GM12864 (cell line): ENCODE measurements at regions not wholly inside any gene's neighbourhood (a gene's known extent, or its start where the extent isn't known, plus 50 kb on each side); places are given as distances from the start of the nearest gene placed in this dataset.
"Not testable (repeated sequence)": the region's sequence is repeated elsewhere in the genome, so short reads cannot be mapped to it uniquely, and the experiment has no call there.

Experiments used
- DNase-seq: peaks from one replicate; pipeline ENCODE4 v3.0.0-alpha.2; 2011; ENCODE audit warnings: low read depth
- H3K4me3 ChIP-seq: 2 replicates; pipeline ENCODE4 v1.5.1; 2011; ENCODE audit warnings: mild to moderate bottlenecking, low read depth, low read length, control low read depth
- TF ChIP-seq, protein P1 (sequence below): IDR thresholded peaks from 2 replicates; pipeline ENCODE4 v1.5.1; 2011; ENCODE audit warnings: low read depth, mild to moderate bottlenecking, moderate library complexity, low read length, control low read depth, inconsistent platforms; ENCODE audit errors: missing control alignments

DNA sequence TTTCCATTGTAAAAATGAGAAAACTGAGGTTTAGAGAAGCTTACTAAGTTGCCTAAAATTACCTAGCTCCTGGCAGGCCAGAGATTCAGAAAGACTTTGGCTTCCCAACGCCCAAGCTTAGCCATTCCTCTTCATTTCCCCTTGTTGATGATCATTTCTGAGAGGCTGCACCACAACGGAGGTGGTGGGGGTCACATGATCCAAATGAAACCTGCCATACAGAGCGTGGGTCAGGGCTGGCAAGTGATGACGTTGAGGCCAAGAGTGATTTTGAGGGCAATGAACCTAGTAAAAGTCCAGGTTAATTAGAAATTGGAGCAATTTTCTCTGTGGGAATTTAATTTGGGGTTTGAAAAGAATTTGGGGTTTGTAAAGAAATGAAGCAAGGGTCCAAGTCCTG is 109.9 kb downstream of the TMEM182 start:
- no peak for DNase-seq
- TF ChIP-seq, protein P1, sequence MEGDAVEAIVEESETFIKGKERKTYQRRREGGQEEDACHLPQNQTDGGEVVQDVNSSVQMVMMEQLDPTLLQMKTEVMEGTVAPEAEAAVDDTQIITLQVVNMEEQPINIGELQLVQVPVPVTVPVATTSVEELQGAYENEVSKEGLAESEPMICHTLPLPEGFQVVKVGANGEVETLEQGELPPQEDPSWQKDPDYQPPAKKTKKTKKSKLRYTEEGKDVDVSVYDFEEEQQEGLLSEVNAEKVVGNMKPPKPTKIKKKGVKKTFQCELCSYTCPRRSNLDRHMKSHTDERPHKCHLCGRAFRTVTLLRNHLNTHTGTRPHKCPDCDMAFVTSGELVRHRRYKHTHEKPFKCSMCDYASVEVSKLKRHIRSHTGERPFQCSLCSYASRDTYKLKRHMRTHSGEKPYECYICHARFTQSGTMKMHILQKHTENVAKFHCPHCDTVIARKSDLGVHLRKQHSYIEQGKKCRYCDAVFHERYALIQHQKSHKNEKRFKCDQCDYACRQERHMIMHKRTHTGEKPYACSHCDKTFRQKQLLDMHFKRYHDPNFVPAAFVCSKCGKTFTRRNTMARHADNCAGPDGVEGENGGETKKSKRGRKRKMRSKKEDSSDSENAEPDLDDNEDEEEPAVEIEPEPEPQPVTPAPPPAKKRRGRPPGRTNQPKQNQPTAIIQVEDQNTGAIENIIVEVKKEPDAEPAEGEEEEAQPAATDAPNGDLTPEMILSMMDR = no peak
- H3K4me3 ChIP-seq = no peak overlapping the region

GRCh38 chr2:102872388-102872787 is 110.6 kb downstream of the TMEM182 start:
- TF ChIP-seq, protein P1 = no peak

DNA sequence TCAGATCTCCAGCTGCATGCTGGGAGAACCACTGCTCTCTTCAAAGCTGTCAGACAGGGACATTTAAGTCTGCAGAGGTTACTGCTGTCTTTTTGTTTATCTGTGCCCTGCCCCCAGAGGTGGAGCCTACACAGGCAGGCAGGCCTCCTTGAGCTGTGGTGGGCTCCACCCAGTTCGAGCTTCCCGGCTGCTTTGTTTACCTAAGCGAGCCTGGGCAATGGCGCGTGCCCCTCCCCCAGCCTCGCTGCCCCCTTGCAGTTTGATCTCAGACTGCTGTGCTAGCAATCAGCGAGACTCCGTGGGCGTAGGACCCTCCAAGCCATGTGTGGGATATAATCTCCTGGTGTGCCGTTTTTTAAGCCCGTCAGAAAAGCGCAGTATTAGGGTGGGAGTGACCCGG is 117.7 kb downstream of the TMEM182 start:
- DNase-seq, H3K4me3 ChIP-seq: not testable (repeated sequence)

More at GRCh38 chr2:102872388-102872787, 110.6 kb downstream of the TMEM182 start:
- no peak overlapping the region for H3K4me3 ChIP-seq
- DNase-seq = no peak

DNA sequence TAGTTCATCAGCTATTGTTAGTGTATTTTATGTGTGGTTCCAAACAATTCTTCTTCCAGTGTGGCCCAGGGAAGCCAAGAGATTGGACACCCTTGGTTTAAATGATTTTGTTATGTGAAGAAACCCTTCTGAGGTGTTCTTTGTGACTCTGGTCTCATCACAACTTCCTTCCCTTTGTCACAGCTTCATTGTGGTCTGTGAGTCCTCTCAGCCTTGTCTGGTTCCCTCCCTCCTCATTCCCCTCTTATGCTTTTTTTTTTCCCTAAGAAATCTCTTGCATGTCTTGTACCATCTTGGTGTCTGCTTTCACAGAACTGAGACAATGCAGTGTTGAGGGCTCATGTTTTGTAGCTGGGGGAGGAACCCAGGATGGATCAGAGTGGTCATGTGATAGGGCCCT is 118.9 kb downstream of the TMEM182 start:
- TF ChIP-seq, protein P1 = no peak
- no peak for DNase-seq
- H3K4me3 ChIP-seq = no peak overlapping the region

- TF ChIP-seq, protein P1 = no peak
- no peak for DNase-seq
These were observed 124.5 kb downstream of the TMEM182 start for GRCh38 chr2:102886216-102886893.

GRCh38 chr2:102888514-102888913 is 126.7 kb downstream of the TMEM182 start:
- no peak overlapping the region for H3K4me3 ChIP-seq
- DNase-seq = no peak
- TF ChIP-seq, protein P1 = no peak

More at GRCh38 chr2:102886216-102886893, 124.5 kb downstream of the TMEM182 start:
- no peak overlapping the region for H3K4me3 ChIP-seq

- no peak overlapping the region for H3K4me3 ChIP-seq
- TF ChIP-seq, protein P1 = no peak
- DNase-seq = no peak
These were observed 129.5 kb downstream of the TMEM182 start for GRCh38 chr2:102891296-102891695.
